ENCODE measurements at regions not wholly inside any gene's neighbourhood (a gene's known extent, or its start where the extent isn't known, plus 50 kb on each side); places are given as distances from the start of the nearest gene placed in this dataset.
A peak's percentile ranks its signal among the peaks of the same experiment; 100 is the strongest.

GRCh38 chr7:25947669-25948516, 204.1 kb upstream of the NFE2L3 start:
- Histone ChIP-seq H3K36me3 (ENCODE audit: control insufficient read depth in 3 of 3, insufficient read depth in 3 of 3, low read length in 3 of 3) (no peaks in the 10 kb centered on the region), H3K27ac (ENCODE audit: low read depth, low read length) (no peak overlapping the region), H3K4me3 (ENCODE audit: low read length in 3 of 3) (no peak overlapping the region), H3K9ac (ENCODE audit: low read depth in 1 of 3, low read length in 3 of 3) (no peak overlapping the region), H3K27me3 (ENCODE audit: control insufficient read depth in 3 of 3, insufficient read depth in 3 of 3, low read length in 3 of 3) (peaks cover 0 to 7% (median 0%) of the 10 kb centered on the region in 3 donors), H3K9me3 (ENCODE audit: control insufficient read depth in 3 of 3, low read length in 3 of 3) (no peaks in the 10 kb centered on the region), H3K4me1 (ENCODE audit: control insufficient read depth in 3 of 3, insufficient read depth in 3 of 3, low read length in 3 of 3) (peaks cover 10 to 12% (median 12%) of the 10 kb centered on the region in 3 donors)

GRCh38 chr7:25949736-25950487, 202.1 kb upstream of the NFE2L3 start:
- Histone ChIP-seq H3K9me3 (ENCODE audit: control insufficient read depth in 3 of 3, low read length in 3 of 3) (no peaks in the 10 kb centered on the region), H3K36me3 (ENCODE audit: control insufficient read depth in 3 of 3, insufficient read depth in 3 of 3, low read length in 3 of 3) (no peaks in the 10 kb centered on the region), H3K4me1 (ENCODE audit: control insufficient read depth in 3 of 3, insufficient read depth in 3 of 3, low read length in 3 of 3) (peaks cover 10 to 12% (median 12%) of the 10 kb centered on the region in 3 donors), H3K9ac (ENCODE audit: low read depth in 1 of 3, low read length in 3 of 3) (peak overlapping the region; percentile 9 to 79 (median 15)), H3K4me3 (ENCODE audit: low read length in 3 of 3) (peak overlapping the region; percentile 70 to 75 (median 71)), H3K27ac (ENCODE audit: low read depth, low read length) (no peak overlapping the region), H3K27me3 (ENCODE audit: control insufficient read depth in 3 of 3, insufficient read depth in 3 of 3, low read length in 3 of 3) (peaks cover 0 to 7% (median 0%) of the 10 kb centered on the region in 3 donors)

DNA sequence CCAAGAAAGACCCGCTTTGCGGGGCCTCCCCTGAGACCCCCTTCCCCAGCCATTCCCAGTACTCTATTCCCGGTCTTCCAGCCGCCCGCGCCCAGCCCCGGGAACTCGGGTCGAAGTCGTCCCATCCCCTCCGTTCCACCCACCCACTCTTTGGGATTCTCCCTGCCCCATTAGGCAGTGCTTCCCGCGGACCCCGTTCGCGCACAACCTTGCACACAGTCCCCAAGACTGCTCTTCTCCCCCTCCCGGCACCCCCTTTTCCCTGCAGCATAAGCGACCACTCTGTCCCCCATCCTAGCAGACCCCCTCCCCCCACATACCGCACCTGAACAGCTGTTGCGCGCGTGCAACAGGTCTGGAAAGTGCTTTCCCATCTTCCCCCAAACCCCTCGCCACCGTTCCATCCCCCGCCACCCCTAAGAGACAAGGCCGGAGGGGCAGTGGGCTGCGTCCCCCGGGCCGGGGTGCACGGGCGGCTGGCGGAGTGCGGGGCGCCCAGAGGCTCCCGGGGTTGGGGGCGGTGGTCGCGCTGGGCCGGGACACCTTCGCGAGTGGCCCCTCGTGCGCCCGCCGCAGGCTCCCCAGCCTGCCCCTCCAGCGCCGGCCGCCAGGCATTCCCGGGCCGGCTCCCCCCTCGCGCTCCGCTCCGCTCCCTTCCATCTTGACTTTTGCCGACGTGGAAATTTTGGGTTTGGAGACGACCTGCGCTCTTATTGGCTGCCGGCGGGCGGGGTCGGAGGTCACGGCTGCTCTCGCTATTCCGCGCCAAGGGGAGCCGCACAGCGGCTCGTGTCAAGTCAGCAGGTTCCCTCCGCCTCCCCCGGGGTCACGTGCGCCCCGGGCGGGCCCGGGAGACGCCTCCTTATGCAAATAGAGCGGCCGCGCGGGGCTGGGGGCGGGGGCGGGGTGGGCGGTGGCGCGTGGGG, 201.2 kb upstream of the NFE2L3 start:
- Histone ChIP-seq H3K9me3 (ENCODE audit: control insufficient read depth in 3 of 3, low read length in 3 of 3) (no peaks in the 10 kb centered on the region), H3K27ac (ENCODE audit: low read depth, low read length) (peak overlapping the region; percentile 15), H3K4me1 (ENCODE audit: control insufficient read depth in 3 of 3, insufficient read depth in 3 of 3, low read length in 3 of 3) (peaks cover 10 to 12% (median 12%) of the 10 kb centered on the region in 3 donors), H3K9ac (ENCODE audit: low read depth in 1 of 3, low read length in 3 of 3) (peak overlapping the region; percentile 9 to 79 (median 15)), H3K27me3 (ENCODE audit: control insufficient read depth in 3 of 3, insufficient read depth in 3 of 3, low read length in 3 of 3) (peaks cover 0 to 7% (median 0%) of the 10 kb centered on the region in 3 donors), H3K4me3 (ENCODE audit: low read length in 3 of 3) (peak overlapping the region; percentile 70 to 75 (median 71)), H3K36me3 (ENCODE audit: control insufficient read depth in 3 of 3, insufficient read depth in 3 of 3, low read length in 3 of 3) (no peaks in the 10 kb centered on the region)

DNA sequence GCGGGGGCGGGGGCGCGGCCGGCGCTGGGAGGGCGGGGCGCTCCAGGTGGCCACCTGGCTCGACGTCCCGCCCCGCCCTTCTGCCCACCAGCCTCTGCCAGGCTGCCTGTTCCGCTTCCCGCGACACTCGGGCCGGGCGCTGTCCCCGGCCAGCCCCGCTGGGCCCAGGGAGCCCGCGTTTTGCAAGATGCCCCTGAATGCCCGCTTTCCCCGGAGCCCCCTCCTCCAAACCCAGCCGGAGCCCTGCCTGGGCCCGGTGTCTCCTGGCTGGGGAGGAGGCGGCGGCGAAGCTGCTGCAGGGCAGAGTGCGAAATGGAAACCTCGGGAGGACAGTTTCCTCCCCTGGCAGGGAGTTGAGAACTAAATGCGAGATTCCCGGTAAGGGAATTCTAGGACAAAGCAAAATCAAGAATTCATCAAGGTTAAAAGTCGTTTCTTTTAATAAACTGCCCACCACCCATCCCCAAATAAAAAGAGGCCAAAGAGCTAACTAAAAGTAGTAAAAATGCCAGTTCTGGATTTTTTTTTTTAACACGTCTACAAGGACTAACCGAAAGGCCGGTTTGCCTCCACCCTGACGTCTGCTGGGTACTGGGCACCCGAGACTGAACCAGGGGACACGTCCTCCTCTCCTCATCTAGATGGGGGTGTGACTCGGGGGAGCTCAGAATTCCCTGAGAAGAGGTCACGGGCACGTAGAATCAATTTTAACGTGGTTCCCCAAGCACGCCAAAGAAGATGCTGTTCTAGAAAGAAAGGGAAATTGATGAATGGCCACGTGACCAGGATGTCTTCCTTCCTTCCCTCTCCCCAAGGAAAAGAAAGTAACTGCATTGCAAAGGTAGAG, 200.4 kb upstream of the NFE2L3 start:
- H3K27ac ChIP-seq (ENCODE audit: low read depth, low read length): peak overlapping the region; percentile 60
- no peaks in the 10 kb centered on the region for H3K9me3 ChIP-seq (ENCODE audit: control insufficient read depth in 3 of 3, low read length in 3 of 3)
- no peaks in the 10 kb centered on the region for H3K36me3 ChIP-seq (ENCODE audit: control insufficient read depth in 3 of 3, insufficient read depth in 3 of 3, low read length in 3 of 3)
- H3K4me3 ChIP-seq (ENCODE audit: low read length in 3 of 3): peak overlapping the region; percentile 55 to 70 (median 67)
- H3K9ac ChIP-seq (ENCODE audit: low read depth in 1 of 3, low read length in 3 of 3): peak overlapping the region in 2 of 3 donors; percentile 65 to 83
- peaks cover 0 to 7% (median 0%) of the 10 kb centered on the region in 3 donors for H3K27me3 ChIP-seq (ENCODE audit: control insufficient read depth in 3 of 3, insufficient read depth in 3 of 3, low read length in 3 of 3)
- H3K4me1 ChIP-seq (ENCODE audit: control insufficient read depth in 3 of 3, insufficient read depth in 3 of 3, low read length in 3 of 3): peaks cover 10 to 12% (median 12%) of the 10 kb centered on the region in 3 donors

DNA sequence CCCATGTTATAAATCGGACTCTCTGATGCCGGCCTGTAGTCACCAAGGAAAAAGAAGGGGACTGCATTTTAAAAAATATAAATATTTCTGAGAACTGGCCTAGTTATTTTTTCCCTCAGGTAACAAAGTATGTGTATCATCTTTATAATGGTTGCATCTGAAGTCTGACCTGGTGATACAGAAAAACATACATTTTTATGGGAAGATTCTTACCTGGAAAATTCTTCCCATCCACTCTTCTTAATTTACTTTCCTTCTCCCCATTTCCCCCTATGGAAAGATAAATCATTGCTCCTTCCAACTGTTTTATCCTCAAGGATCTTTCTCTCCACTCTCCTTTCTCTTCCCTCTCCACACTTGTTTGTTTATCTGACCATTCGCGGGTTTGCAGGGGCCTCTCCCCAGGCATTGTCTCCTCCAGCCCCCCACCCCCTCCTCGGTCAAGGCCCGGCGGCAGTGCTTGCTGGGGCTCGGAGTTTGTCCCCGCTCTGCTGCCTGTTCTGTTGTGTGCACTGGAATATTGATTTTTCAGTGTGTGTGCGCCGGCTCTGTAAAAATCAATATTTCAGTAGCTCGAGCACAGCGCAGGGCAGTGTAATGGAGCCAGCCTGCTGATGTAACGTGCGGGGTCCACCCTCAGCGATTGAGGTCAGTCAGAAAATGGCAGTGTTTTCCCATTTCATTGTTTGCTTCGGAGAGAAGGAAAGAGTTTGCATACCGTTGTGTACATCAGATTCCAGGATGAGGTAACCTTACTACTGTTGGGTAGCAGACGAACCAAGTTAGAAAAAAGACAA, 199.5 kb upstream of the NFE2L3 start:
- Histone ChIP-seq H3K9me3 (ENCODE audit: control insufficient read depth in 3 of 3, low read length in 3 of 3) (no peaks in the 10 kb centered on the region), H3K36me3 (ENCODE audit: control insufficient read depth in 3 of 3, insufficient read depth in 3 of 3, low read length in 3 of 3) (no peaks in the 10 kb centered on the region), H3K4me3 (ENCODE audit: low read length in 3 of 3) (no peak overlapping the region), H3K9ac (ENCODE audit: low read depth in 1 of 3, low read length in 3 of 3) (peak overlapping the region in 1 of 3 donors; percentile 83), H3K27ac (ENCODE audit: low read depth, low read length) (no peak overlapping the region), H3K27me3 (ENCODE audit: control insufficient read depth in 3 of 3, insufficient read depth in 3 of 3, low read length in 3 of 3) (peaks cover 0 to 7% (median 0%) of the 10 kb centered on the region in 3 donors), H3K4me1 (ENCODE audit: control insufficient read depth in 3 of 3, insufficient read depth in 3 of 3, low read length in 3 of 3) (peaks cover 10 to 12% (median 12%) of the 10 kb centered on the region in 3 donors)

- Histone ChIP-seq H3K9me3 (ENCODE audit: control insufficient read depth in 3 of 3, low read length in 3 of 3) (no peaks in the 10 kb centered on the region), H3K4me3 (ENCODE audit: low read length in 3 of 3) (no peak overlapping the region), H3K36me3 (ENCODE audit: control insufficient read depth in 3 of 3, insufficient read depth in 3 of 3, low read length in 3 of 3) (no peaks in the 10 kb centered on the region), H3K27ac (ENCODE audit: low read depth, low read length) (no peak overlapping the region), H3K9ac (ENCODE audit: low read depth in 1 of 3, low read length in 3 of 3) (no peak overlapping the region), H3K4me1 (ENCODE audit: control insufficient read depth in 3 of 3, insufficient read depth in 3 of 3, low read length in 3 of 3) (peaks cover 10 to 12% (median 12%) of the 10 kb centered on the region in 3 donors), H3K27me3 (ENCODE audit: control insufficient read depth in 3 of 3, insufficient read depth in 3 of 3, low read length in 3 of 3) (peaks cover 0 to 3% (median 0%) of the 10 kb centered on the region in 3 donors)
Measured at GRCh38 chr7:25953859-25954258, 198.1 kb upstream of the NFE2L3 start.

- H3K36me3 ChIP-seq (ENCODE audit: control insufficient read depth in 3 of 3, insufficient read depth in 3 of 3, low read length in 3 of 3): no peaks in the 10 kb centered on the region
- H3K4me3 ChIP-seq (ENCODE audit: low read length in 3 of 3): no peak overlapping the region
- peaks cover 10 to 12% (median 12%) of the 10 kb centered on the region in 3 donors for H3K4me1 ChIP-seq (ENCODE audit: control insufficient read depth in 3 of 3, insufficient read depth in 3 of 3, low read length in 3 of 3)
- H3K27ac ChIP-seq (ENCODE audit: low read depth, low read length): no peak overlapping the region
- H3K27me3 ChIP-seq (ENCODE audit: control insufficient read depth in 3 of 3, insufficient read depth in 3 of 3, low read length in 3 of 3): no peaks in the 10 kb centered on the region
- no peaks in the 10 kb centered on the region for H3K9me3 ChIP-seq (ENCODE audit: control insufficient read depth in 3 of 3, low read length in 3 of 3)
- no peak overlapping the region for H3K9ac ChIP-seq (ENCODE audit: low read depth in 1 of 3, low read length in 3 of 3)
Measured at GRCh38 chr7:25954395-25954794, 197.6 kb upstream of the NFE2L3 start.

- Histone ChIP-seq H3K4me3 (ENCODE audit: low read length in 3 of 3) (no peak overlapping the region), H3K27ac (ENCODE audit: low read depth, low read length) (no peak overlapping the region), H3K36me3 (ENCODE audit: control insufficient read depth in 3 of 3, insufficient read depth in 3 of 3, low read length in 3 of 3) (no peaks in the 10 kb centered on the region), H3K27me3 (ENCODE audit: control insufficient read depth in 3 of 3, insufficient read depth in 3 of 3, low read length in 3 of 3) (no peaks in the 10 kb centered on the region), H3K9ac (ENCODE audit: low read depth in 1 of 3, low read length in 3 of 3) (no peak overlapping the region), H3K9me3 (ENCODE audit: control insufficient read depth in 3 of 3, low read length in 3 of 3) (no peaks in the 10 kb centered on the region), H3K4me1 (ENCODE audit: control insufficient read depth in 3 of 3, insufficient read depth in 3 of 3, low read length in 3 of 3) (peaks cover 2 to 6% (median 3%) of the 10 kb centered on the region in 3 donors)
Measured at GRCh38 chr7:25959168-25959734, 192.7 kb upstream of the NFE2L3 start.
